T-helper 2 cell (primary cell): ENCODE measurements at regions not wholly inside any gene's neighbourhood (a gene's known extent, or its start where the extent isn't known, plus 50 kb on each side); places are given as distances from the start of the nearest gene placed in this dataset.
A peak's percentile ranks its signal among the peaks of the same experiment; 100 is the strongest.

Experiments used
- DNase-seq, 5 experiments: peaks; one replicate each; pipeline versions ENCODE4 v3.0.0 to v3.0.0-alpha.2; 2012 to 2022

DNA sequence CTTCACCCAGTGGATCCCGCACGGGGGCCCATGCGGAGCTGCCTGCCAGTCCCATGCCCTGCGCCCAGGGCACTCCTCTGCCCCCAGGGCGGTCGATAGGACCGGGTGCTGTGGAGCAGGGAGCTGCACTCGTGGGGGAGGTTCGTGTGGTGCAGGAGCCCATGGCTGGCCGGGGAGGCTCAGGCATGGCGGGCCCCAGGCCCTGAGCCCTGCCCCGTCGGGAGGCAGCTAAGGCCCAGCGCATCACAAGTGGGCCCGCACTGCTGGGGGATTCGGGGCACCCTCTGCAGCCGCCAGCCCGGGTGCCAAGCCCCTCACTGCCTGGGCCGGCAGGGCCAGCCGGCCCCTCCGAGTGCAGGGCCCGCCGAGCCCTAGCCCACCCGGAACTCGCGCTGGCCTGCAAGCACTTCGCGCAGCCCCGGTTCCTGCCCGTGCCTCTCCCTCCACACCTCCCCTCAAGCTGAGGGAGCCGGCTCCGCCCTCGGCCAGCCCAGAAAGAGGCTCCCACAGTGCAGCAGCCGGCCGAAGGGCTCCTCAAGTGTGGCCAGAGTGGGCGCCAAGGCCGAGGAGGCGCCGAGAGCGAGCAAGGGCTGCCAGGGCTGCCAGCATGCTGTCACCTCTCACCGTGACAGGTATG, 221.1 kb upstream of the RORB start:
- DNase-seq, result no peak

DNA sequence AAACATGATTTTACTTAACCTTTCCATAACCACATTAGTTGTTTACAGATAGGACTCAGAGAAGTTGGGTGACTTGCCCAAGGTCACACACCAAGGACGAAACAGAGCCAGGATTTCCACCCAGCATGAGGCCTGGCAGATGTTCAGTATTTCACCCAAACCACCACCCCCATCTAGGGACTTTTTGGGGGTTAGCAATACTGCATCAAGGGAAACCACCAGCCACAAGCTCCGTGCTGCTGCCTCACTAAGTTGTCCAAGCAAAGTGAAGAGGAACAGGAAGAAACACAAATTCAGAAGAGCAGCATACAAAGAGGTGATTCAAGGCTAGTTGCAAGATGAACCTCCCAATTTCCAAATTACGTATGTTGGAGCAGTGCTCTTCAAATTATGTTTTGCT, 219.6 kb upstream of the RORB start:
- DNase-seq, result peak in 2 of 5 experiments; percentile 49 to 87

DNA sequence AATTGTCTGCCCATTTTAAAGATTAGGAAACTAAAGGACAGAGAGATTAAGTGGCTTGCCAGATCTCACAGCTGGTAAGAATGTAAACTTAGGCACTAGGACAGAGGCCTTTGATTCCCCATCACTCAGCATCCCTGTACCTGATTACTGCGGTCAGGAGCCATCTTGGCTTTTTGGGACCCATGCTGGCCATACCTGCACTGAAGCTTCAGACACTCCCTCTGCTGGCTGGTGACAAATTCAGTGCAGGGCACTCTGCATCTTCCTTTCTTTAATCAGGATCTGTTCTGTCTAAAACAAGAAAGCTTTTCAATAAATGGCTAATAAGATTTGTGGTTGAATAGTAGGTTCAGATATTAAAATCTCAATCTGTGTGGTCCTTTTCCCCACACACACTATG, 215.5 kb upstream of the RORB start:
- DNase-seq, result peak in 1 of 5 experiments; percentile 21

DNA sequence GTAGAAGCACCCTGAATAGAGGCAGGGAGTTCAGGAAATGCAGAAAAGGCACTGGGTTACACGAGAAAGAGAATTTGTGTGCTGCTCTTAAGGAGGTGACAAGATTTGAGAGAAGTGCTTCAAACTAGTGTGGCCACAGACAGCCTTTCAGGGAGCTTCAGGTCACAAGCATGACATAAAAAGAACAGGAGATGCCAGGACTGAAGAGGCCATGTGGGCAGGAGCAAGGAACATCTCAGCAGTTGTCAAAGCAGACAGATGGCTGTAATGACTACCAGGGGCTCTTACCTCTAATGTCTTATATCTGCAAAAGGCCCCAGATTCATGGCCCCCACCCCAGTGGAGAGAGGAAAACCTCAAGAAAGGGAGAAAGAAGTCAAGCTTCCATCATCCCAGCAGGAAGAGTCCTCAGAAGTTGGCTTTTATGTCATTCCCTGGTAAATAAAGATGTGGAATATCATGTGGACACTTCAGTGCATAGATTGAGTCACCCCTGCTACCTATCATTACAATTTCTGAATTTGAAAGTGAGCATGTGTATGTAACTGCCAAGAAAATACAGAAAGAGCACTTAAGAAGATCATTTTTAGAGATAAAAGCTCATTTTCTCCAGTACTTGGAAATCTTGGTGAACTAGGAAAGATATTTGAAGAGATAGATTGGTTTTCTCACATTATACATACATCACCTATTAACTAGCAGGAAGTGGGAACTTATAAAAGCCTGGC, 214.4 kb upstream of the RORB start:
- DNase-seq, result peak in 1 of 5 experiments; percentile 17

DNA sequence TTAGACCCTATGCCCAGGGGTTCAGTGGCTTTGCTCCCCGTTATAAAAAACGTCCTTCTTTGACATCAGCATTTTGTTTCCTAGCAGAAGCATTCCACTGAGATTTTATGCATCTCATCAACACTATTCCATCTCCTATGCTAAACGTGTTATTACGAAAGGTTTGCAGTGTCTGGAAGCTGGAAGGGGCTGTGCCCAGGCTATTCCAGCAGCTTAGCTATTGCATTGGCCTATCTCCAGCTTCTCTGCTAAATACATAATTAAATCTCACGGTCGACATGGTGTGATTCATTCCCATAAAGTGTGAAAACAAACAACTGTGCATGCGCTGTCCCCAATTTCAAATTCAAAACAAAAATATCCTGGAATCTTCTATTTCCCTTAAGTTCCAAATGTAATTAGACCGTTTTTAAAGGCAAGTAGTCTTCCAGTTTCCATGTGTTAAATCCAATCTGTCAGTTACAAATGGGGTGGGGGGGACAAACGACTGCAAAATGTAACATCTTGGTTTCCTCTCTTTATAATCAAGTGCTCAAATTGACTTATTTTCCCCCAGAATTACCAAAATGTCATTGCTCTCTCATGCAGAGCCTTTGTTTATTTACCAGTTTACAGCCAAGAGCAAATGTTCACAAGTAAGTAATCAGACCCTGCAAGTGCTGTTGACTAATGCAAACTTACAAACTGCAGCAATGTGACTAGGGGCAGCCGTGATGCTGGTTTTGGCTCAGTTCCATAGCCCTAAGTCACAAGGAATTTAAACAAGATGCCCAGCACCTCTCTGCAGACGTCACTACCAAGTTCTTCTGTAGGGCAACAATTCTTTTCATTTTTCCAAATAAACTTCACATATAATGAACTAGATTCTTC, 212.3 kb upstream of the RORB start:
- no peak for DNase-seq

DNA sequence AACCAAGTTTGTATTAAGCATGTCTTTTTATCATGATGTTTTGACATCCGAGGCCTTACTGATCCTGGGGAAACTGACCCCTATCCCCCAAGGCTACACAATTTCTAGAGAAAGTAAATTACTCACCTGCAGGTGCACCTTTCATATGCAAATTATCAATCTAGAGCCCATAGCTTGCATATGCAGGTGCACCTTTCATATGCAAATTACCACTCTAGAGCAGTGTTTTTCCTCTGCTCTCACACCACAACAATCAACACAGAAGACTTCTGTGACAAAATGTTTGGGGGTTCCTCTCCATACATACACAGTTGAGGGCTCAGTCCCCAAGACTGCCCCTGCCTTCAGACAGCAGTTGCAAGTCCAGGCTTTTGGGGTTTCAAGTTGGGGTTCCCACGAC, 203.7 kb upstream of the RORB start:
- DNase-seq, result no peak

DNA sequence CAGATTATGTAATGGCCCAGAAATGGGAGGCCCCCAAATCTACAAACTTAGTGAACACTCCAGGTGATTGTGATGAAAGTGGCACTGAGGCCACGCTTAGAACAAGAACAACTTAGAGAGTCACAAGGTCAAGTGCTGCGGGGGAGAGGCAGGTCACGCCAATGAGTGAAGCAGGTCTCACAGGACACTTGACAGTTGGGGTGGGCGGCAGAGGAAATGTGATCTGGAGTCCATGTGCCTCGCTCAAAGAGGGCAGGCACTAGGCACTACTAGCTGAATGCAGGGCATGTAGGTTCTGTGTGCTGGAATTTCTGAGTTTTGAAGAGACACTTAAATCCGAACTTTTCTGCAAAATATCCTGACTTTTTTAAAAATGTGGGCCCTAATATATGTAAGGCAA, 193.2 kb upstream of the RORB start:
- DNase-seq, result no peak

DNA sequence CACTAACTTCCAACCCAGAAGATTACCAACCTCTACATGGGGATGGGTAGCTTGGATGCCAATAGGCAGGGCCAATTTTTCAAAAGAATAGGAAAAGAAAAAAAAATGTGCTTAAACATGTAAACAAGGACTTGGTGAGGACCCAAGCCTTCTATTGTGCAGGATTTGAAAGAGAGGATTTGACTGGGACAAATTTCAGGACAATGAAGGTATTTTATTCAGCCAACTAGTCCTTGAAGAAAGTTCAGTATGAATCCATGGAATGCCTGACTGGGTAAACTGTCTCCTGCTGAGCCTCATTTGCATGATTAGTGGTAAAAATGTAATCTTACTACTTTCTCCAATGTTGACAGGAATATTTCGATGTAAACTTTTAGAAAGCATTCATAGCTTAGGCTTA, 192.5 kb upstream of the RORB start:
- DNase-seq, result no peak

DNA sequence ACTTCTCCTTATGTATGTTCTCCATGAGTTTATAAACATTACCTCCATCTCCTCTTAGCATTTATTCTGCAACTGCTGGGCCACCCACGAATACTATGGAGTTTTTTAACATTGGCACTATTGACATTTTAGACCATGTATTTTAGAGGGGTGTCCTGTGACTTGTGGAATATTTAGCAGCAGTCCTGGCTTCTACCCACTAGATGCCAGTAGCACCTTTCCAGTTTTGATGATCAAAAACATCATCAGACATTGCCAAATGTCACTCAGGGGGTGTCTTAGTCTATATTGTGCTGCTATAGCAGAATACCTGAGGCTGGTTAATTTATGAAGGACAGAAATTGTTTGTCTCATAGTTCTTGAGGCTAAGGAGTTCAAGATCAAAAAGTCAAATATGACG, 187.5 kb upstream of the RORB start:
- peak in 1 of 5 experiments; percentile 5 for DNase-seq

DNA sequence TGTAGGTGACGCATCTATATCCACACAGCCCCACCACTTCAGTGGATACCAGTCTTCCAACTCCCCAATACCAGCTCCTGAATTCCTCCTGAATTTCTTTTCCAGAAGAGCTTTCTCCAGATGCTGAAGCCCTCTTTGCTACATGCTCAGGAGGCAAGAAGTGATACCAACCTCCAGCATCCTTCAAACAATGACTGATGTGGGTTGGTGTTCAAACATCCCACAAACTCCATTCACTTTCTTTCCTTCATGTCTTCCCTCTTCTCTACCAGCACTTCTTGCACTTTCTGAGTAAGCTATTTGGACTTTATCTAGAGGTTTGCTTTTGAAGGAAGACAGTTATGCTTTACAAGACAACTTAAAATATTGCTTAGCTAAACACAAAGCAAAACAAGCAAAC, 179.9 kb upstream of the RORB start:
- DNase-seq, result no peak

DNA sequence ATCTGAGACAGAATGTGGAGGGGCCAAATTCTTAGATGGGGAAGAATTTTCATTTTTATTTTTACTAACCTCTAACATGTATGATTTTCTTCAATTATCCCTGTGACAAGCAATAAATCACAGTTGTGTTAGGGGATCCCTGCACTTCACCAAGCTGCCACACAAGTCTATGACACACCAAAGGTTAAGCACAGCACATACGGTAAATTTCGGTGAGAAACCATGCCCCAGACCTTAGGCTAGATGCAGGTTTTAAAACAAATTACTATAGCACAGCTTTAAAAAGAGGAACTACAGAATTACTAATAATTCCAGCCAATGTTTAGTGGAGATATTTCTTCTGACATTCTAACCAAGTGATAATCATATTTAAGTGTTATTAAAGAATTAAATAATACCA, 175.7 kb upstream of the RORB start:
- DNase-seq, result no peak

DNA sequence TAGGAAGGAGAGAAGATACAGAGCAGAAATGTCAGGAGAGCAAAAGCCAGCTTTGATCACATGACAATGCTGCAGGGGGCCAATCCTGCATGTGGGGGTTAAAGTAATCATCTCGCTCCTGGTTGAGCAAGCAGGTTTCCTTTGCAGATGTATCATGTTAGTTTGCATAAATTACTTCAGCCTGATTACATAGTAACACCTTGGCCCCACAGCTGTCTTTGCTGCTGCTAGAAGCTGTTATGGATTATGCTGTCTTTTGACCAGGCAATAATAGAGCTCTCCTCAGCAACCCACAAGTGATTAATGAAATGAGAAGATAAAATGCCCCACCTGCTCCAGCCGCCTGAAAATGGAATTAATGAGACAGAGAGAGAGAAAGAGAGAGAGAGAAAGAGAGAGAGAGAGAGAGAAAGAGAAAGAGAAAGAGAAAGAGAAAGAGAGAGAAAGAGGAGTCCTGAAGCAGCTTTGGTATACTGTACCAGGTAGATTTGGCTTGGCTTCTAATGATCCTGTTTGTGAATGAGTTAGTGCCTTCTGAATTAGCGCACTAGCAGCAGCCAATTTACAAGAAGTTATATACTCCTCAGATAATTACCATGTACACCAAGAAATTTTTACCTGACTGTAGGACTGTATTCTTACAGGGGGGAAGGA, 174.3 kb upstream of the RORB start:
- DNase-seq, result peak in 2 of 5 experiments; percentile 5 to 18

DNA sequence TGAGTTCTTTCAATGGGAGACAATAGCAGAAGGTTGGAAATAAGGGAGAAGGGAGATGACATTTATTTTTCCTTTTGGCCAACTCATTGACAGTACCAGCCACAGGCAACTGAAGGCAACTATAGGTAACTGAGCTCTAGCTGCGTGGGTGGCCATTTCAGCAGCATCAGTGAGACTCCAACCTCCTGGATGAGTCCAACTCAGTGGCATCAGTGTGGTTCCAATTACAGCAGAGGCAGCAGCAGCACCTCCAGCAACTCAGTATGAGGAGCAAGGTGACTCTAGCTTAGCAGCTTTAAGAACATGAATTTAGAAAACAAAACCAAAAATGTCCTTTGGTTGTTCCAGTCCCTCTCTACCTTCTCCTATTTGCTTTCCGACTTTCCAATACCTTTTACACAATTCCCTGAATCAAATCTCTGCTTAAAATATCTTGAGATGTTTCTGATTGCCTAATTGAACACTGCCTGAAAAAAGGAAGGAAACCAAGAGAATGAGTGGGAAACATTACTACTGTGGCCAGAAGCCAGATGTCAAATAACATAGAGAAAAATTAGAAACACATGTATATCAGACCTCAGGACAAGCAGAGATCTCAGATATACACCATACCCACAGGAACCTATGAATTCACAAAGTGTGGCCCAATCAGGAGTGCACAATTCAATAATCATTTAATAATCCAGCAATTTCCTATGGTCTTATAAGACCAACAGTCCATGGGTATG, 166.5 kb upstream of the RORB start:
- DNase-seq, result no peak

DNA sequence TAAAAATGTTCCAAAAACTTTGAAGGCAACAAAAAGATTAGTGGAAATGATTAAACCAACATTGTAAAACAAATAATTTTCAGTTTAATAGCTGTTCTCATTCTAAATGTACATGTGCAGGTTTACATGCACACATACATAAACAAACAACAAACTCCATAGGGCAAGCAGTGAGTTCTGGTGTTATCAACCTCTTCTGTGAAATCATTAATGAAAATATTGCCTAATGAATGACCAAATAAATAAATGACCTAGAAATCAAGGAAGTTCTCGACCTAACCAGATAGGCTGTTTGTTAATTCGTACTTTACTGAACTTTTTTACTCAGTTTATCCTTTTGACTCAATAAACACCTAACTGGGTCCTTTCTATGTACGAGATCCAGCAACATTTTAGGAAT, 165.5 kb upstream of the RORB start:
- DNase-seq, result no peak

DNA sequence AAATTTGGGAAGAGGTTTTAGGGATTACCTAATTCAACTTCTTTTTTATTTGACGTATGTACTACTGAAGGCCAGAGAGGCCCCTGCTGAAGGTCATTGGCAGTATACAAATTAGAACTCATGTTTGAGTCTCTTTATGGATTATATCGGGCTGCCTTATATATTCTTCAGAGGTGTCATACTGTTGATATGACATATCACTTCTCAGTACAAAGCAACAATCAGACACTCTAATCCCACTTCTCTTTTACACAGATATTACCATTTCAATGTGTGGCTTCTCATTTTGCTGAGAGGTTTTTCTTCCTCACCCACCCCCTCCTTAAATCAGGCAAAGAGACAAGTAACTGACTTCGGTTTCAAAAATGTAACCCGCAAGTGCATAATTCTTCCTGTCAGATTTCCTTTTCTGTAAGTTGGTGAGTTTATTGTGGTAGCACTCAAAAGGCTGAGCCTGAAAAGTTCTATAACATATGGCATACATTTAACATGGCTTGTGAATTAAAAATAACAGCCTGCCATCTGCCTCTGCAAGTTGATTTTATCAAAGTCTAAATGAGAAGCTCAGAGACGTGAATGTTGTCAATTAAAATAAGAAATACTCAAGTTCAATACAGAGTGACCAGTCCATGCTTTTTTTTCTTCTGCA, 163.6 kb upstream of the RORB start:
- DNase-seq, result peak in 1 of 5 experiments; percentile 49

DNA sequence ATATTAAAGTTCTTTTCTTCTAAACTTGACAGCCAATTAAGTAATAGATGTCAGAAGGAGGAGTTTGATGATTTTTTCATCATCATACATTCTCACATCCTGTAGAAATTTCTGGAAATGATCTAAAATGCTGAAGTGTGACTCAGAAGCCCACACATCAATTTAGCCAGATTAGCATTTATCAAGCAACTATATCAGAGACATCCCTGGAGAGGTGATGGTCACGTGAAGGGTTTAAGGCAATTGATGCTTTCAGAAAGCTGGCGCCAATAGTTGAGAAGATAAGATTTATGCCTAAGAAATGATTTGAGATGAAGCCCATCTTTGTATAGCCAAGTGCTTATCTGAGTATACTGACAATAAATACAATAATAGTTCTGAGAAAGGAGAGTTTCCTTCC, 162.9 kb upstream of the RORB start:
- peak in 1 of 5 experiments; percentile 4 for DNase-seq

DNA sequence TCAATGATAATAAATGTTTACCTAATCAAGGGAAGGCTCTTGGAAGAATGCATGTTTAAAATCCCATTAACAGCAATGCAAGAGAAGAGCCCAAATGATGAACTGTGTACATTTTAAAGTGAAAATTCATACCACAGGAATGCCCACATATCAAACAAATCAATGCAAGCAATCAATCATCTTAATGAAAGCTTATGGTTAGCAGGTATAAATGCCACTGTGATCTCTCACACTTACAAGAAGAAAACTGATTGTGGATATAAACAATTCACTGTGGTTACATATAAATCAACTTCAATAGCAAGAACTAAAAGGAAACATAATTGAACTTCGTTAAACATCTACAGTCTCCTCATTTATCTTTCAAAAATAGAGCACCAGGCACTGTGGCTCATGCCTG, 161.0 kb upstream of the RORB start:
- no peak for DNase-seq

DNA sequence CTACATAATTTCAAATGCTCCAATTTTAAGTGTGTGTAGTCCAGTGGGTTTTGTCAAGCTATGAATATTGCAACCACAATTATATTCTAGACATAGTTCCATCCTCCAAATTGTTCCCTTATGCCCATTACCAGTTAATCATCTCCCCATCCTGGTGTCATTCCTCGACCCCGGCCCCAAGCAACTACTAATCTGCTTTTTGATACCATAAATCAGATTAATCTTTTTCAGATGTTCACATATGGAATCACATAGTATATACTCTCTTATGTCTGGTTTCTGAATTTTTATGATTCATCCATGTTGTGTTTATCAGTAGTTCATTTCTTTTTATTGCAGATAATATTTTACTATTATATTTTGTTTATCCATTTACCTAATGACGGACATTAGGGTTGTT, 148.4 kb upstream of the RORB start:
- no peak for DNase-seq

DNA sequence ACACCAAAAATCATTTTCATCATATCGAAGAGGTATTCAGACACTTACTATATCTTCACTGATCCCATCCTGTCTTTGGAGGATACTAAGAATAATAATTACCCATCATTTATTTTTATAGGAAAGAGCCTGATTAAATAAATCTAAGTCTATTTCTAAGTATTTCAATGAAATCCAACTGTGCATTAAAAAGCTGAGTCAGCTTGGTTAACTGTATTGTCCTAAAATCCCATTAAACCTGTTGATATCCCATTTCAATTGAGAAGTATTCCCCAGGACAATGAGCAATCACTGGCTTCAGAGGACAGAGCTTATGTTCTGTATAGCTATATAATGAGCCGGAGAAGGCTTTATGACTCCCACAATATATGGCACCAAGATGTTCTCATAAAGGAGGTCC, 142.0 kb upstream of the RORB start:
- DNase-seq, result no peak

DNA sequence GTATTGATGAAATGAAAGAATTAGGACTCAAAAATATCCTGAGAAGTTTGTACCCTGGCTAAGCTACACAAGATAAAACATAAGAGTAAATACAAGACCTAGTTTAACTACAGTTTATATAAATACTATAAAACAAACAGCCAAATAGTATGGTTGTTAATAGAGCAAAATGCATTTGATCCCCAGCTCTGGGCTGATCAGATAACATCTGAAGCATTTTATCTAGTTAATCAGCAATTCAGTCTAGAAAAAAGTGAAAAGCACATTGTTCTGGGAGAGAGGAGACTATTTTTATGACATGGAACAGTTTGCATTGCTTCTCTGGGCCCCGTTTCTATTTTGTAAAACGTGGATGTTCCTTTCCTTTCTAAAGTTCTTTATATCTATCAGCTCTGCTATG, 139.6 kb upstream of the RORB start:
- no peak for DNase-seq

DNA sequence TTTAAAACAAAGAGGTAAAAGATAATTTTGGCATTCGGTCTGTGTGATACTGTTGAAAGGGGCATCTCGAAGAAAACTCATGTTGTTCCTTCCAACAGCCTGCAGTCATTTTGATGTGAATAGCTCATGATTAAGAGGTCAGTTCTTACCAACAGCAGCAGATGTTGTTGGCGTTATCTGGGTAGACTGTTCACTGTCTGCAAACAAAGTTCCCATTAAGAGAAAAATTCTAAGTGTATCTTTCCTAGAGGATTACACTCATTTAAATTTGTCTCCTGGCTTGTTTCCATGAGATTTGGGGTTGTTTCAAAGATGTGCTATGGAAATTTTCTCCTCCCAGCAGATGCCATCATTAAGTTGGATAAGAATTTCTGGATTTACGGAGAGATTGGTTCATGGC, 138.2 kb upstream of the RORB start:
- DNase-seq, result no peak

DNA sequence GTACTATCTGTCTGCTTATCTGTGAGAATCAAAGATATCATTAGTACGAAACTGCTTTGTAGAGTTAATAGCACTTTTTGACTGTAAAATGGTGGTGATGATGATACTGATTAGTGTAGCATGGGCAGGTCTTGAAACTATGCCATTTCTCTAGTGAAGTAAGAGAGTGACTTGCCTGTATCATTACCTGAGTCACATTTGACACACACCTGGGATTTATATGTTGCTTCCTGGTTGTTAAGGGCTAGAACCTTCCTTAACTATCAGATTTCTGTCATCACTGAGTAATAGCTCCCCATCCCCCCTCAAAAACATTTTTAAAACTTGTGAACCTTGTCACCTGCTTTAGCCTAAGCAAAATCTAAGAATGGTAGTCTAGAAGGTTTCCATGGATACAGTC, 135.6 kb upstream of the RORB start:
- no peak for DNase-seq
